ENCODE measurements at regions not wholly inside any gene's neighbourhood (a gene's known extent, or its start where the extent isn't known, plus 50 kb on each side); places are given as distances from the start of the nearest gene placed in this dataset.

DNA sequence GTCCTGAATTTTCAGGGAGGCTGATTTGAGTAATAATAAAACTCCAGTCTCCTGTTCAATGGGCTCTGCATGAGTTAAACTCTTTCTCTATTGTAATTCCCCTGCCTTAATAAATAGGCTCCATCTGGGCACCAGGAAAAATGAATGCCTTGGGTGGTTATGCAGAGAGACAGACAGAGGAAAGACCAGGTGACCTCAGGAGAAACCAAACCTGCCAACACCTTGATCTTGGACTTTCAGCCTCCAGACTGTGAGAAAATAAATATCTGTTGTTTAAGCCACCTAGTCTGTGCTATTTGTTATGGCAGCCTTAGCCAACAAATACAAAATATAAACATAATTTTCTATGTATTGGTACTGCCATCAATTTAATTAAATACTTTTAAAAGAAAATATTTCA is 64.8 kb upstream of the RAP2B start (continued):
- TF ChIP-seq, protein P1, sequence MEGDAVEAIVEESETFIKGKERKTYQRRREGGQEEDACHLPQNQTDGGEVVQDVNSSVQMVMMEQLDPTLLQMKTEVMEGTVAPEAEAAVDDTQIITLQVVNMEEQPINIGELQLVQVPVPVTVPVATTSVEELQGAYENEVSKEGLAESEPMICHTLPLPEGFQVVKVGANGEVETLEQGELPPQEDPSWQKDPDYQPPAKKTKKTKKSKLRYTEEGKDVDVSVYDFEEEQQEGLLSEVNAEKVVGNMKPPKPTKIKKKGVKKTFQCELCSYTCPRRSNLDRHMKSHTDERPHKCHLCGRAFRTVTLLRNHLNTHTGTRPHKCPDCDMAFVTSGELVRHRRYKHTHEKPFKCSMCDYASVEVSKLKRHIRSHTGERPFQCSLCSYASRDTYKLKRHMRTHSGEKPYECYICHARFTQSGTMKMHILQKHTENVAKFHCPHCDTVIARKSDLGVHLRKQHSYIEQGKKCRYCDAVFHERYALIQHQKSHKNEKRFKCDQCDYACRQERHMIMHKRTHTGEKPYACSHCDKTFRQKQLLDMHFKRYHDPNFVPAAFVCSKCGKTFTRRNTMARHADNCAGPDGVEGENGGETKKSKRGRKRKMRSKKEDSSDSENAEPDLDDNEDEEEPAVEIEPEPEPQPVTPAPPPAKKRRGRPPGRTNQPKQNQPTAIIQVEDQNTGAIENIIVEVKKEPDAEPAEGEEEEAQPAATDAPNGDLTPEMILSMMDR (IDR thresholded peaks at IDR 0.05 in 2 of 3, conservative IDR thresholded peaks at IDR 0.05 in 1 of 3; ENCODE audit: borderline replicate concordance in 1 of 3, insufficient read depth in 1 of 3, low read depth in 2 of 3, low read length in 2 of 3), result no peak
- TF ChIP-seq SRF (IDR thresholded peaks at IDR 0.05; ENCODE audit: low read depth) (no peak), YY1 (IDR thresholded peaks at IDR 0.05; ENCODE audit: extremely low read depth, insufficient replicate concordance, low read depth, low read length) (no peak)
- TF ChIP-seq, protein P2, sequence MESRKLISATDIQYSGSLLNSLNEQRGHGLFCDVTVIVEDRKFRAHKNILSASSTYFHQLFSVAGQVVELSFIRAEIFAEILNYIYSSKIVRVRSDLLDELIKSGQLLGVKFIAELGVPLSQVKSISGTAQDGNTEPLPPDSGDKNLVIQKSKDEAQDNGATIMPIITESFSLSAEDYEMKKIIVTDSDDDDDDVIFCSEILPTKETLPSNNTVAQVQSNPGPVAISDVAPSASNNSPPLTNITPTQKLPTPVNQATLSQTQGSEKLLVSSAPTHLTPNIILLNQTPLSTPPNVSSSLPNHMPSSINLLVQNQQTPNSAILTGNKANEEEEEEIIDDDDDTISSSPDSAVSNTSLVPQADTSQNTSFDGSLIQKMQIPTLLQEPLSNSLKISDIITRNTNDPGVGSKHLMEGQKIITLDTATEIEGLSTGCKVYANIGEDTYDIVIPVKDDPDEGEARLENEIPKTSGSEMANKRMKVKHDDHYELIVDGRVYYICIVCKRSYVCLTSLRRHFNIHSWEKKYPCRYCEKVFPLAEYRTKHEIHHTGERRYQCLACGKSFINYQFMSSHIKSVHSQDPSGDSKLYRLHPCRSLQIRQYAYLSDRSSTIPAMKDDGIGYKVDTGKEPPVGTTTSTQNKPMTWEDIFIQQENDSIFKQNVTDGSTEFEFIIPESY (IDR thresholded peaks at IDR 0.05; ENCODE audit: extremely low read depth, insufficient replicate concordance, low read length), result no peak

DNA sequence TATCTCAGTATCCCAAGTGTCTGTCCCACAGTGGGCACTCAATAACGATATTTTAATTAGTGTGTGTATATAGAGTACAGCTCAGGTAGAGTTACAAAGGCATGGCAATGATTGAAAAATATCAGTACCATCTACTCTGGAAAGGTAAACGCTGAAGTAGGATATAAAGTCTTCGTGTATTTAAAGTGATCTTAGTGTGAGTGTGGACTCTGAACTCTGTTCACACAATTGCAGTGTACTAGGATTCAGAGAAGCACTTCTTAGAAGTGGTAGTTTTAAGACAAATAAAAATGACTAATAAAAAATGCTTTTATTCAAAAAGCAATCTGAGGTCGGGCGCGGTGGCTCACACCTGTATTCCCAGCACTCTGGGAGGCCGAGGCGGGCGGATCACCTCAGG is 62.9 kb upstream of the RAP2B start:
- ChIA-PET CTCF (no interaction called here), RAD21 (ENCODE audit: low non-redundant PET in 1 of 2, low total read pairs in 2 of 2, uncharacterized antibody in 2 of 2, unreplicated experiment in 2 of 2) (no interaction called here), POLR2A (no interaction called here)
- Histone ChIP-seq H3K36me3 (ENCODE audit: control insufficient read depth in 1 of 2, insufficient read depth in 2 of 2, low read length in 2 of 2) (no peaks in the 10 kb centered on the region), H3K4me3 (replicated peaks in 1 of 2; ENCODE audit: low read depth in 1 of 2, low read length in 2 of 2) (no peak overlapping the region), H3K27ac (ENCODE audit: low read depth, low read length) (no peak overlapping the region), H2AFZ (ENCODE audit: low read depth, low read length, poor library complexity, severe bottlenecking) (no peak overlapping the region), H3K27me3 (ENCODE audit: insufficient read depth, low read length) (no peaks in the 10 kb centered on the region), H3K9ac (ENCODE audit: low read length) (no peak overlapping the region), H3K9me3 (ENCODE audit: control insufficient read depth in 1 of 2, insufficient read depth in 1 of 2, low read depth in 1 of 2, low read length in 2 of 2) (no peaks in the 10 kb centered on the region), H4K20me1 (ENCODE audit: insufficient read depth) (no peaks in the 10 kb centered on the region), H3K79me2 (ENCODE audit: insufficient read depth, low read length) (no peaks in the 10 kb centered on the region), H3K4me1 (ENCODE audit: control insufficient read depth in 1 of 2, insufficient read depth in 2 of 2, low read length in 2 of 2) (no peaks in the 10 kb centered on the region), H3K9me2 (ENCODE audit: insufficient read depth) (no peaks in the 10 kb centered on the region), H3K4me2 (ENCODE audit: low read length) (no peak overlapping the region)
- intact Hi-C loops (cut with micrococcal nuclease), result no loop called here
- BruUV-seq (replicated peaks), result no TSS peak
- DNase-seq (ENCODE audit: low read depth, low spot score), result no peak
- ATAC-seq, result no peak
- TF ChIP-seq CBX3 (IDR thresholded peaks at IDR 0.05; ENCODE audit: low read depth) (no peak), POLR2A (IDR thresholded peaks at IDR 0.05; ENCODE audit: borderline replicate concordance, extremely low read depth, insufficient read depth, insufficient read length) (no peak), EZH2phosphoT487 (IDR thresholded peaks at IDR 0.05; ENCODE audit: borderline replicate concordance) (no peak), ZNF274 (IDR thresholded peaks at IDR 0.05; ENCODE audit: low read depth, low read length) (no peak)
- TF ChIP-seq, protein P3, sequence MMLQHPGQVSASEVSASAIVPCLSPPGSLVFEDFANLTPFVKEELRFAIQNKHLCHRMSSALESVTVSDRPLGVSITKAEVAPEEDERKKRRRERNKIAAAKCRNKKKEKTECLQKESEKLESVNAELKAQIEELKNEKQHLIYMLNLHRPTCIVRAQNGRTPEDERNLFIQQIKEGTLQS (IDR thresholded peaks at IDR 0.05), result no peak
- TF ChIP-seq, protein P1 (IDR thresholded peaks at IDR 0.05 in 2 of 3, conservative IDR thresholded peaks at IDR 0.05 in 1 of 3; ENCODE audit: borderline replicate concordance in 1 of 3, insufficient read depth in 1 of 3, low read depth in 2 of 3, low read length in 2 of 3), result no peak
- TF ChIP-seq, protein P4, sequence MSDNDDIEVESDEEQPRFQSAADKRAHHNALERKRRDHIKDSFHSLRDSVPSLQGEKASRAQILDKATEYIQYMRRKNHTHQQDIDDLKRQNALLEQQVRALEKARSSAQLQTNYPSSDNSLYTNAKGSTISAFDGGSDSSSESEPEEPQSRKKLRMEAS (IDR thresholded peaks at IDR 0.05), result no peak
